ENCODE measurements at regions not wholly inside any gene's neighbourhood (a gene's known extent, or its start where the extent isn't known, plus 50 kb on each side); places are given as distances from the start of the nearest gene placed in this dataset.

DNA sequence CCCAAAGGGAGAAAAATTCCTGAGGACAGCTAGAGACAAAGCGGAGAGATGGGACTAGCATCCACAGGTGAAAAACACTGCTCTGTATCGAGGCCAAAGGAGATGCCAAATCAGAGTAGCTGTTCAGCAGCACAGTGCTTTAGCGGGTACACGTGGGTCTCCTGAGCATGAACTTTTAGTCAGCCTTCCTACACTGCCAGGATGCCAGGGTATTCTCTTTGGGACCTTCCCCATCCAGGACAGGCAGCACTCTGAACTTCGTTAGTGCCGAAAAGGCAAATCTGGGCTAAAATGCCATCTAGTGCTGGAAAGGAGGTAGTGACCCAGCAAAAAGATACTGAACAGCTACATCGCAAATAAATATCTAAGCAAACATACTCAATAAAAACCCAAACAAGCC lies 64.9 kb downstream of the C6orf58 start:
- Histone ChIP-seq H3K9me3 (no peaks in the 10 kb centered on the region), H3K27me3 (peaks cover 18% of the 10 kb centered on the region), H3K4me3 (ENCODE audit: low read depth, low read length) (no peak overlapping the region), H3K4me1 (no peaks in the 10 kb centered on the region), H3K36me3 (no peaks in the 10 kb centered on the region)
- TF ChIP-seq, protein P1, sequence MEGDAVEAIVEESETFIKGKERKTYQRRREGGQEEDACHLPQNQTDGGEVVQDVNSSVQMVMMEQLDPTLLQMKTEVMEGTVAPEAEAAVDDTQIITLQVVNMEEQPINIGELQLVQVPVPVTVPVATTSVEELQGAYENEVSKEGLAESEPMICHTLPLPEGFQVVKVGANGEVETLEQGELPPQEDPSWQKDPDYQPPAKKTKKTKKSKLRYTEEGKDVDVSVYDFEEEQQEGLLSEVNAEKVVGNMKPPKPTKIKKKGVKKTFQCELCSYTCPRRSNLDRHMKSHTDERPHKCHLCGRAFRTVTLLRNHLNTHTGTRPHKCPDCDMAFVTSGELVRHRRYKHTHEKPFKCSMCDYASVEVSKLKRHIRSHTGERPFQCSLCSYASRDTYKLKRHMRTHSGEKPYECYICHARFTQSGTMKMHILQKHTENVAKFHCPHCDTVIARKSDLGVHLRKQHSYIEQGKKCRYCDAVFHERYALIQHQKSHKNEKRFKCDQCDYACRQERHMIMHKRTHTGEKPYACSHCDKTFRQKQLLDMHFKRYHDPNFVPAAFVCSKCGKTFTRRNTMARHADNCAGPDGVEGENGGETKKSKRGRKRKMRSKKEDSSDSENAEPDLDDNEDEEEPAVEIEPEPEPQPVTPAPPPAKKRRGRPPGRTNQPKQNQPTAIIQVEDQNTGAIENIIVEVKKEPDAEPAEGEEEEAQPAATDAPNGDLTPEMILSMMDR (IDR thresholded peaks at IDR 0.05; ENCODE audit: low read depth, low read length), result peak; percentile 78
- DNase-seq, result peak; percentile 22
